GM12892 (cell line): ENCODE measurements at regions not wholly inside any gene's neighbourhood (a gene's known extent, or its start where the extent isn't known, plus 50 kb on each side); places are given as distances from the start of the nearest gene placed in this dataset.
"Not testable (repeated sequence)": the region's sequence is repeated elsewhere in the genome, so short reads cannot be mapped to it uniquely, and the experiment has no call there.

ENCODE experiments used
- POLR2A ChIP-seq: IDR thresholded peaks from 2 replicates; pipeline ENCODE4 v1.6.1; 2011; ENCODE audit warnings: low read depth, low read length, control low read depth
- POLR2AphosphoS5 ChIP-seq: IDR thresholded peaks from 2 replicates; pipeline ENCODE4 v1.6.1; 2011; ENCODE audit warnings: low read depth, low read length, control low read depth
- TAF1 ChIP-seq: IDR thresholded peaks from 2 replicates; pipeline ENCODE4 v1.6.1; 2011; ENCODE audit warnings: low read depth, mild to moderate bottlenecking, control low read depth, low read length, borderline replicate concordance

- not testable (repeated sequence) for TF ChIP-seq POLR2A, POLR2AphosphoS5, TAF1
Observed at GRCh38 chr7:39762466-39762865, 139.1 kb downstream of the RALA start.
